IMR-90 (cell line): ENCODE measurements at regions not wholly inside any gene's neighbourhood (a gene's known extent, or its start where the extent isn't known, plus 50 kb on each side); places are given as distances from the start of the nearest gene placed in this dataset.

Experiments used
- CEBPB ChIP-seq: IDR thresholded peaks from 2 replicates; pipeline ENCODE4 v1.6.1; 2012; ENCODE audit warnings: low read depth, low read length, improper control_type of control experiment
- POLR2A ChIP-seq: IDR thresholded peaks from 2 replicates; pipeline ENCODE4 v1.6.1; 2012; ENCODE audit warnings: mild to moderate bottlenecking, low read depth, low read length
- RCOR1 ChIP-seq: IDR thresholded peaks from 2 replicates; pipeline ENCODE4 v1.6.1; 2012; ENCODE audit warnings: mild to moderate bottlenecking, low read length, improper control_type of control experiment; ENCODE audit not compliant: insufficient replicate concordance
- SMC3 ChIP-seq: fragments of 150-350 bp; IDR thresholded peaks from 2 replicates; pipeline ENCODE4 v1.6.1; 2016; ENCODE audit warnings: low read depth, mild to moderate bottlenecking, antibody characterized with exemption, low read length, moderate library complexity
- TF ChIP-seq, protein P1 (sequence below): conservative IDR thresholded peaks from 2 replicates; pipeline ENCODE4 v1.5.1; 2012; ENCODE audit warnings: mild to moderate bottlenecking, low read depth, low read length, improper control_type of control experiment

DNA sequence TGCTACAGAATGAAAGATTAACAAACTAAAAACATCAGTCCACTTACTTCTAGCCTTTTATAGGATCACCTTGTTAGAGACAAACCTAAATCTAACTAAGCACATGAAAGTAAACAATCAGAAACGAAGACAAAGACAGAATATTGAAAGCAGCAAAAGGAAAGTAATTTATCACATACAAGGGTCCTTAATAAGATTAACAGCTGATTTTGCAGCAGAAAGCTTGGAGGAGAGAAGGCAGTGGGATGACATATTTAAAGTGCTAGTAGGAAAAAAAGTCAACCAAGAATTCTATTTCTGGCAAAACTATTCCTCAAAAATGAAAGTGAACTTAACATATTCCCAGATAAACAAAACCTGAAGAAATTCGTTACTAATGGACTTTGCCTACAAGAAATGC, 286.4 kb downstream of the RWDD3 start:
- TF ChIP-seq CEBPB: no peak
- TF ChIP-seq, protein P1, sequence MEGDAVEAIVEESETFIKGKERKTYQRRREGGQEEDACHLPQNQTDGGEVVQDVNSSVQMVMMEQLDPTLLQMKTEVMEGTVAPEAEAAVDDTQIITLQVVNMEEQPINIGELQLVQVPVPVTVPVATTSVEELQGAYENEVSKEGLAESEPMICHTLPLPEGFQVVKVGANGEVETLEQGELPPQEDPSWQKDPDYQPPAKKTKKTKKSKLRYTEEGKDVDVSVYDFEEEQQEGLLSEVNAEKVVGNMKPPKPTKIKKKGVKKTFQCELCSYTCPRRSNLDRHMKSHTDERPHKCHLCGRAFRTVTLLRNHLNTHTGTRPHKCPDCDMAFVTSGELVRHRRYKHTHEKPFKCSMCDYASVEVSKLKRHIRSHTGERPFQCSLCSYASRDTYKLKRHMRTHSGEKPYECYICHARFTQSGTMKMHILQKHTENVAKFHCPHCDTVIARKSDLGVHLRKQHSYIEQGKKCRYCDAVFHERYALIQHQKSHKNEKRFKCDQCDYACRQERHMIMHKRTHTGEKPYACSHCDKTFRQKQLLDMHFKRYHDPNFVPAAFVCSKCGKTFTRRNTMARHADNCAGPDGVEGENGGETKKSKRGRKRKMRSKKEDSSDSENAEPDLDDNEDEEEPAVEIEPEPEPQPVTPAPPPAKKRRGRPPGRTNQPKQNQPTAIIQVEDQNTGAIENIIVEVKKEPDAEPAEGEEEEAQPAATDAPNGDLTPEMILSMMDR: no peak
- TF ChIP-seq RCOR1: no peak
- TF ChIP-seq SMC3: no peak
- TF ChIP-seq POLR2A: no peak
